IMR-90 (cell line): ENCODE measurements at regions not wholly inside any gene's neighbourhood (a gene's known extent, or its start where the extent isn't known, plus 50 kb on each side); places are given as distances from the start of the nearest gene placed in this dataset.

Source experiments
- ATAC-seq: fragments of 200-7000 bp; cut with Tn5 transposase; 2 replicates; pipeline ENCODE4 v1.9.1; 2020; ENCODE audit warnings: low read depth, mild to moderate bottlenecking, moderate library complexity
- BruUV-seq: library from RNA; stranded (reverse); fragments of 400-500 nt; replicated peaks from 2 replicates; lab custom pipeline; 2021; lab: Mats Ljungman, UMichigan
- CTCF ChIA-PET: fragments of 300-600 bp; formaldehyde crosslinking; extraction: SDS; loops from one replicate; lab custom pipeline; 2021; ENCODE audit warnings: antibody characterized with exemption; lab: Yijun Ruan, JAX
- POLR2A ChIA-PET: fragments of 300-600 bp; sonication (Branson Sonifier 250); formaldehyde crosslinking; loops from one replicate; lab custom pipeline; 2022; ENCODE audit warnings: antibody characterized with exemption; ENCODE audit not compliant: unreplicated experiment; lab: Charles Lee
- DNase-seq: peaks from one replicate; pipeline ENCODE4 v3.0.0; 2013
- H2AFZ ChIP-seq: replicated peaks from 2 replicates; pipeline ENCODE3; 2013; ENCODE audit warnings: low read length, mild to moderate bottlenecking; ENCODE audit not compliant: poor library complexity
- H2AK5ac ChIP-seq: 2 replicates; pipeline ENCODE4 v1.6.1; 2013; ENCODE audit warnings: low read depth, low read length, inconsistent platforms
- H2AK9ac ChIP-seq: replicated peaks from 2 replicates; pipeline ENCODE3; 2013; ENCODE audit warnings: mild to moderate bottlenecking, low read depth, low read length, moderate library complexity; ENCODE audit not compliant: poor library complexity
- H2BK120ac ChIP-seq: 2 replicates; pipeline ENCODE4 v1.6.1; 2013; ENCODE audit warnings: low read depth, low read length, inconsistent platforms
- H2BK15ac ChIP-seq: 3 replicates; pipeline ENCODE4 v1.6.1; 2013; ENCODE audit warnings: low read depth, low read length, inconsistent platforms
- H2BK20ac ChIP-seq: 2 replicates; pipeline ENCODE4 v1.6.1; 2013; ENCODE audit warnings: low read depth, mild to moderate bottlenecking, inconsistent platforms, low read length, moderate library complexity
- H2BK5ac ChIP-seq: 2 replicates; pipeline ENCODE4 v1.6.1; 2013; ENCODE audit warnings: mild to moderate bottlenecking, low read depth, low read length, inconsistent platforms; ENCODE audit not compliant: poor library complexity, severe bottlenecking
- H3K14ac ChIP-seq: replicated peaks from 2 replicates; pipeline ENCODE4 v1.6.1; 2013; ENCODE audit warnings: low read depth, low read length, inconsistent platforms
- H3K18ac ChIP-seq: 2 replicates; pipeline ENCODE4 v1.6.1; 2013; ENCODE audit warnings: low read depth, low read length, control low read depth
- H3K23ac ChIP-seq: 2 replicates; pipeline ENCODE4 v1.6.1; 2013; ENCODE audit warnings: low read depth, low read length, inconsistent platforms
- H3K27ac ChIP-seq: 2 replicates; pipeline ENCODE4 v1.5.1; 2013; ENCODE audit warnings: mild to moderate bottlenecking, control low read depth, low read length; ENCODE audit not compliant: insufficient read depth
- H3K27me3 ChIP-seq: 2 replicates; pipeline ENCODE4 v1.6.1; 2013; ENCODE audit warnings: low read length; ENCODE audit not compliant: control insufficient read depth, insufficient read depth
- H3K36me3 ChIP-seq: 2 replicates; pipeline ENCODE4 v1.6.1; 2013; ENCODE audit warnings: low read length, mixed read lengths; ENCODE audit not compliant: control insufficient read depth, insufficient read depth
- H3K4ac ChIP-seq: 2 replicates; pipeline ENCODE4 v1.6.1; 2013; ENCODE audit warnings: low read depth, low read length, inconsistent platforms
- H3K4me1 ChIP-seq: 2 replicates; pipeline ENCODE4 v1.6.1; 2013; ENCODE audit warnings: low read length, mixed read lengths; ENCODE audit not compliant: control insufficient read depth, insufficient read depth
- H3K4me2 ChIP-seq: 2 replicates; pipeline ENCODE4 v1.6.1; 2013; ENCODE audit warnings: low read depth, mild to moderate bottlenecking, control low read depth, low read length, moderate library complexity
- H3K4me3 ChIP-seq: 2 replicates; pipeline ENCODE4 v1.5.1; 2013; ENCODE audit warnings: low read depth, mild to moderate bottlenecking, control low read depth, low read length, moderate library complexity; ENCODE audit not compliant: insufficient read depth
- H3K56ac ChIP-seq: 2 replicates; pipeline ENCODE4 v1.6.1; 2013; ENCODE audit warnings: low read length, inconsistent platforms; ENCODE audit not compliant: insufficient read depth; ENCODE audit errors: extremely low read depth
- H3K79me1 ChIP-seq, 2 experiments: 2 replicates each; pipeline ENCODE4 v1.6.1; 2013; ENCODE audit warnings: low read length in 2 of 2, inconsistent platforms in 1 of 2, low read depth in 1 of 2
- H3K9ac ChIP-seq: 2 replicates; pipeline ENCODE4 v1.6.1; 2013; ENCODE audit warnings: low read depth, low read length, control low read depth
- H3K9me1 ChIP-seq: 2 replicates; pipeline ENCODE4 v1.6.1; 2013; ENCODE audit warnings: low read length, inconsistent platforms; ENCODE audit not compliant: insufficient read depth
- H3K9me3 ChIP-seq: 2 replicates; pipeline ENCODE4 v1.6.1; 2013; ENCODE audit warnings: low read length; ENCODE audit not compliant: control insufficient read depth, insufficient read depth
- H4K20me1 ChIP-seq: 2 replicates; pipeline ENCODE4 v1.6.1; 2013; ENCODE audit warnings: low read length, inconsistent platforms; ENCODE audit not compliant: insufficient read depth
- H4K5ac ChIP-seq: 2 replicates; pipeline ENCODE4 v1.6.1; 2013; ENCODE audit warnings: mild to moderate bottlenecking, low read depth, low read length, control low read depth
- H4K8ac ChIP-seq, 2 experiments: 2 replicates each; pipeline ENCODE4 v1.6.1; 2013; ENCODE audit warnings: low read depth in 2 of 2, low read length in 2 of 2, control low read depth in 1 of 2, inconsistent platforms in 1 of 2
- H4K91ac ChIP-seq: 2 replicates; pipeline ENCODE4 v1.6.1; 2013; ENCODE audit warnings: low read depth, low read length, inconsistent platforms; ENCODE audit not compliant: insufficient read depth
- BHLHE40 ChIP-seq: fragments of 150-350 bp; IDR thresholded peaks from 2 replicates; pipeline ENCODE4 v1.6.1; 2016; ENCODE audit warnings: mild to moderate bottlenecking, low read depth, low read length
- CEBPB ChIP-seq: IDR thresholded peaks from 2 replicates; pipeline ENCODE4 v1.6.1; 2012; ENCODE audit warnings: low read depth, low read length, improper control_type of control experiment
- CTCF ChIP-seq: conservative IDR thresholded peaks from 2 replicates; pipeline ENCODE4 v1.5.1; 2012; ENCODE audit warnings: mild to moderate bottlenecking, low read depth, low read length, improper control_type of control experiment
- FOS ChIP-seq: fragments of 150-350 bp; IDR thresholded peaks from 2 replicates; pipeline ENCODE4 v1.6.1; 2016; ENCODE audit warnings: low read depth, low read length
- MAFK ChIP-seq: IDR thresholded peaks from 2 replicates; pipeline ENCODE4 v1.6.1; 2012; ENCODE audit warnings: low read depth, low read length, improper control_type of control experiment
- MAZ ChIP-seq: IDR thresholded peaks from 2 replicates; pipeline ENCODE4 v1.6.1; 2012; ENCODE audit warnings: low read depth, mild to moderate bottlenecking, low read length, improper control_type of control experiment, moderate library complexity, borderline replicate concordance
- MXI1 ChIP-seq: IDR thresholded peaks from 2 replicates; pipeline ENCODE4 v1.6.1; 2012; ENCODE audit warnings: low read depth, mild to moderate bottlenecking, low read length, moderate library complexity, borderline replicate concordance
- NFE2L2 ChIP-seq: fragments of 150-350 bp; IDR thresholded peaks from 2 replicates; pipeline ENCODE4 v1.6.1; 2016; ENCODE audit warnings: low read depth, mild to moderate bottlenecking, low read length
- RAD21 ChIP-seq: IDR thresholded peaks from 2 replicates; pipeline ENCODE4 v1.6.1; 2012; ENCODE audit warnings: low read length, improper control_type of control experiment
- RFX5 ChIP-seq: IDR thresholded peaks from 2 replicates; pipeline ENCODE4 v1.8.0; 2012; ENCODE audit warnings: low read depth, mild to moderate bottlenecking, low read length, moderate library complexity
- SMC3 ChIP-seq: fragments of 150-350 bp; IDR thresholded peaks from 2 replicates; pipeline ENCODE4 v1.6.1; 2016; ENCODE audit warnings: low read depth, mild to moderate bottlenecking, antibody characterized with exemption, low read length, moderate library complexity
- USF2 ChIP-seq: fragments of 150-350 bp; IDR thresholded peaks from 2 replicates; pipeline ENCODE4 v1.6.1; 2017; ENCODE audit warnings: mild to moderate bottlenecking, antibody characterized with exemption, low read length, low read depth
- dilution Hi-C: fragments of 300-500 bp; cut with HindIII; formaldehyde crosslinking; loops from one replicate; pipeline ENCODE4 v1.14.3; 2018; ENCODE audit warnings: low sequenced_read_pairs; ENCODE audit not compliant: unreplicated experiment
- in situ Hi-C: fragments of 300-500 bp; cut with MboI; formaldehyde crosslinking; loops from 3 replicates; pipeline ENCODE4 v1.14.3; 2019; ENCODE audit warnings: low sequenced_read_pairs, inconsistent platforms, mixed read lengths
- intact Hi-C: fragments of 100-400 bp; cut with micrococcal nuclease; formaldehyde crosslinking; loops from 2 replicates; pipeline ENCODE4 v1.10.0; 2022

- no peak overlapping the region for H2BK120ac ChIP-seq
- DNase-seq, result no peak
- no peak overlapping the region for H3K14ac ChIP-seq
- no peak overlapping the region for H3K4me2 ChIP-seq
- no peaks in the 10 kb centered on the region for H3K36me3 ChIP-seq
- no peak overlapping the region for H4K91ac ChIP-seq
- H3K4ac ChIP-seq, result no peak overlapping the region
- POLR2A ChIA-PET, result no interaction called here
- H3K18ac ChIP-seq, result no peak overlapping the region
- no peak for ATAC-seq
- no TSS peak for BruUV-seq
- no peaks in the 10 kb centered on the region for H3K9me3 ChIP-seq
- H2AK5ac ChIP-seq, result no peak overlapping the region
- intact Hi-C loops, result no loop called here
- in situ Hi-C loops, result no loop called here
- no peak overlapping the region for H3K9ac ChIP-seq
- H2BK5ac ChIP-seq, result no peak overlapping the region
- no peak overlapping the region for H2BK20ac ChIP-seq
- H3K27me3 ChIP-seq, result no peaks in the 10 kb centered on the region; the same call in 1 of the 2 replicates
- H3K27ac ChIP-seq, result no peak overlapping the region
- dilution Hi-C loops, result no loop called here
- no peak overlapping the region for H3K23ac ChIP-seq
- H3K4me1 ChIP-seq, result no peaks in the 10 kb centered on the region
- CTCF ChIA-PET, result no interaction called here
- H2AFZ ChIP-seq, result no peak overlapping the region
- H2AK9ac ChIP-seq, result no peak overlapping the region
- H3K9me1 ChIP-seq, result no peaks in the 10 kb centered on the region
- no peak overlapping the region for H2BK15ac ChIP-seq
- no peak overlapping the region for H4K8ac ChIP-seq
- no peak overlapping the region for H3K56ac ChIP-seq
- no peak overlapping the region for H4K5ac ChIP-seq
- TF ChIP-seq MAFK (no peak), MAZ (no peak), SMC3 (no peak), BHLHE40 (no peak), RFX5 (no peak), CEBPB (no peak), NFE2L2 (no peak), MXI1 (no peak), RAD21 (no peak), USF2 (no peak), CTCF (no peak), FOS (no peak)
- H3K4me3 ChIP-seq, result no peak overlapping the region
- H4K20me1 ChIP-seq, result no peaks in the 10 kb centered on the region
- H3K79me1 ChIP-seq, result no peaks in the 10 kb centered on the region
Measured at GRCh38 chr15:81962482-81962881, 83.3 kb downstream of the MEX3B start.
